Loucy (cell line): ENCODE measurements at regions not wholly inside any gene's neighbourhood (a gene's known extent, or its start where the extent isn't known, plus 50 kb on each side); places are given as distances from the start of the nearest gene placed in this dataset.

ENCODE experiments used
- CTCF ChIP-seq: fragments of 200-600 bp; sonication (generic); conservative IDR thresholded peaks from 2 replicates; pipeline ENCODE4 v1.5.1; 2014; ENCODE audit warnings: mild to moderate bottlenecking, antibody characterized with exemption, low read length
- EZH2phosphoT487 ChIP-seq: fragments of 200-600 bp; IDR thresholded peaks from 2 replicates; pipeline ENCODE4 v1.6.1; 2018; ENCODE audit warnings: antibody characterized with exemption, mild to moderate bottlenecking, moderate library complexity, borderline replicate concordance

- TF ChIP-seq CTCF (no peak), EZH2phosphoT487 (no peak)
Measured at GRCh38 chr3:159771865-159772611, 216.6 kb upstream of the IL12A start.
